K562 (cell line): ENCODE measurements at regions not wholly inside any gene's neighbourhood (a gene's known extent, or its start where the extent isn't known, plus 50 kb on each side); places are given as distances from the start of the nearest gene placed in this dataset.

ENCODE experiments used
- CHD2 ChIP-seq: IDR thresholded peaks from 2 replicates; pipeline ENCODE4 v1.6.1; 2011; ENCODE audit warnings: low read depth, low read length
- CREB3L1 ChIP-seq: fragments of 450-650 bp; IDR thresholded peaks from 2 replicates; pipeline ENCODE4 v1.6.1; 2014; ENCODE audit warnings: low read depth, mild to moderate bottlenecking, moderate library complexity, borderline replicate concordance
- CREB5 ChIP-seq: fragments of 250-450 bp; sonication (Bioruptor Pico); IDR thresholded peaks from 2 replicates; pipeline ENCODE4 v1.5.0; 2020; ENCODE audit warnings: mild to moderate bottlenecking
- DEAF1 ChIP-seq: fragments of 450-650 bp; formaldehyde crosslinking; IDR thresholded peaks from 2 replicates; pipeline ENCODE4 v1.4.0; 2020; ENCODE audit warnings: mild to moderate bottlenecking, moderate library complexity
- GABPA ChIP-seq: fragments of 200-800 bp; sonication (Bioruptor generic); conservative IDR thresholded peaks from 2 replicates; pipeline ENCODE4 v1.6.1; 2016; ENCODE audit warnings: low read depth, missing genetic modification characterization, missing compliant biosample characterization
- MCM5 ChIP-seq: fragments of 450-650 bp; IDR thresholded peaks from 2 replicates; pipeline ENCODE4 v1.6.1; 2016; ENCODE audit warnings: low read depth
- RNF219 ChIP-seq: fragments of 250-450 bp; sonication (Bioruptor Pico); IDR thresholded peaks from 2 replicates; pipeline ENCODE4 v1.5.0; 2022; ENCODE audit warnings: mild to moderate bottlenecking
- SLC30A9 ChIP-seq: fragments of 250-450 bp; sonication (Bioruptor Pico); IDR thresholded peaks from 2 replicates; pipeline ENCODE4 v1.8.0; 2022; ENCODE audit warnings: mild to moderate bottlenecking, moderate library complexity
- SRSF7 ChIP-seq: fragments of 200-400 bp; formaldehyde crosslinking; optimal IDR thresholded peaks from 2 replicates; pipeline ENCODE3; 2017; ENCODE audit warnings: mild to moderate bottlenecking, low read depth, low read length
- TAF15 ChIP-seq: fragments of 200-400 bp; formaldehyde crosslinking; IDR thresholded peaks from 2 replicates; pipeline ENCODE4 v1.6.1; 2017; ENCODE audit warnings: mild to moderate bottlenecking, low read depth, low read length, moderate library complexity
- TAF9B ChIP-seq: fragments of 450-650 bp; IDR thresholded peaks from 2 replicates; pipeline ENCODE4 v1.6.1; 2018; ENCODE audit warnings: mild to moderate bottlenecking; ENCODE audit not compliant: partially characterized antibody
- THRAP3 ChIP-seq: fragments of 450-650 bp; IDR thresholded peaks from 2 replicates; pipeline ENCODE4 v1.6.1; 2016; ENCODE audit warnings: mild to moderate bottlenecking, inconsistent platforms, borderline replicate concordance
- UBTF ChIP-seq, 2 experiments: IDR thresholded peaks; 2 replicates each; pipeline ENCODE4 v1.6.1; 2012; ENCODE audit warnings: improper control_type of control experiment in 2 of 2, low read depth in 2 of 2, low read length in 2 of 2, borderline replicate concordance in 1 of 2
- TF ChIP-seq, protein P1 (sequence below): sonication (generic); formaldehyde crosslinking; IDR thresholded peaks from 2 replicates; pipeline ENCODE4 v1.8.0; 2022; ENCODE audit warnings: missing genetic modification reagents, mild to moderate bottlenecking, borderline replicate concordance

GRCh38 chrX:69311936-69312670, 146.8 kb upstream of the PJA1 start (continued):
- TF ChIP-seq TAF9B (no peak), THRAP3 (no peak), MCM5 (no peak), RNF219 (CRISPR knock-in tag) (no peak), UBTF (IDR thresholded peaks at IDR 0.05; ENCODE audit: borderline replicate concordance in 1 of 2, low read depth in 2 of 2, low read length in 2 of 2) (no peak), DEAF1 (CRISPR knock-in tag) (no peak), CREB3L1 (no peak), CHD2 (no peak), CREB5 (CRISPR knock-in tag) (no peak), TAF15 (no peak), SRSF7 (no peak), SLC30A9 (no peak), GABPA (tag) (no peak)
- TF ChIP-seq, protein P1, sequence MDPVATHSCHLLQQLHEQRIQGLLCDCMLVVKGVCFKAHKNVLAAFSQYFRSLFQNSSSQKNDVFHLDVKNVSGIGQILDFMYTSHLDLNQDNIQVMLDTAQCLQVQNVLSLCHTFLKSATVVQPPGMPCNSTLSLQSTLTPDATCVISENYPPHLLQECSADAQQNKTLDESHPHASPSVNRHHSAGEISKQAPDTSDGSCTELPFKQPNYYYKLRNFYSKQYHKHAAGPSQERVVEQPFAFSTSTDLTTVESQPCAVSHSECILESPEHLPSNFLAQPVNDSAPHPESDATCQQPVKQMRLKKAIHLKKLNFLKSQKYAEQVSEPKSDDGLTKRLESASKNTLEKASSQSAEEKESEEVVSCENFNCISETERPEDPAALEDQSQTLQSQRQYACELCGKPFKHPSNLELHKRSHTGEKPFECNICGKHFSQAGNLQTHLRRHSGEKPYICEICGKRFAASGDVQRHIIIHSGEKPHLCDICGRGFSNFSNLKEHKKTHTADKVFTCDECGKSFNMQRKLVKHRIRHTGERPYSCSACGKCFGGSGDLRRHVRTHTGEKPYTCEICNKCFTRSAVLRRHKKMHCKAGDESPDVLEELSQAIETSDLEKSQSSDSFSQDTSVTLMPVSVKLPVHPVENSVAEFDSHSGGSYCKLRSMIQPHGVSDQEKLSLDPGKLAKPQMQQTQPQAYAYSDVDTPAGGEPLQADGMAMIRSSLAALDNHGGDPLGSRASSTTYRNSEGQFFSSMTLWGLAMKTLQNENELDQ (CRISPR knock-in tag), result no peak
- TF ChIP-seq, all 486 proteins: peak for 0
